22Rv1 (cell line): ENCODE measurements at regions not wholly inside any gene's neighbourhood (a gene's known extent, or its start where the extent isn't known, plus 50 kb on each side); places are given as distances from the start of the nearest gene placed in this dataset.
"Not testable (repeated sequence)": the region's sequence is repeated elsewhere in the genome, so short reads cannot be mapped to it uniquely, and the experiment has no call there.

Experiments
- H3K27ac ChIP-seq: fragments of 450-650 bp; 2 replicates; pipeline ENCODE4 v1.5.1; 2017
- ZFX ChIP-seq: fragments of 450-650 bp; IDR thresholded peaks from 2 replicates; pipeline ENCODE4 v1.6.1; 2017; ENCODE audit warnings: antibody characterized with exemption, borderline replicate concordance
- TF ChIP-seq, protein P1 (sequence below): fragments of 450-650 bp; IDR thresholded peaks from 2 replicates; pipeline ENCODE4 v1.5.1; 2017; ENCODE audit warnings: mild to moderate bottlenecking

- H3K27ac ChIP-seq: no peak overlapping the region
- TF ChIP-seq, protein P1, sequence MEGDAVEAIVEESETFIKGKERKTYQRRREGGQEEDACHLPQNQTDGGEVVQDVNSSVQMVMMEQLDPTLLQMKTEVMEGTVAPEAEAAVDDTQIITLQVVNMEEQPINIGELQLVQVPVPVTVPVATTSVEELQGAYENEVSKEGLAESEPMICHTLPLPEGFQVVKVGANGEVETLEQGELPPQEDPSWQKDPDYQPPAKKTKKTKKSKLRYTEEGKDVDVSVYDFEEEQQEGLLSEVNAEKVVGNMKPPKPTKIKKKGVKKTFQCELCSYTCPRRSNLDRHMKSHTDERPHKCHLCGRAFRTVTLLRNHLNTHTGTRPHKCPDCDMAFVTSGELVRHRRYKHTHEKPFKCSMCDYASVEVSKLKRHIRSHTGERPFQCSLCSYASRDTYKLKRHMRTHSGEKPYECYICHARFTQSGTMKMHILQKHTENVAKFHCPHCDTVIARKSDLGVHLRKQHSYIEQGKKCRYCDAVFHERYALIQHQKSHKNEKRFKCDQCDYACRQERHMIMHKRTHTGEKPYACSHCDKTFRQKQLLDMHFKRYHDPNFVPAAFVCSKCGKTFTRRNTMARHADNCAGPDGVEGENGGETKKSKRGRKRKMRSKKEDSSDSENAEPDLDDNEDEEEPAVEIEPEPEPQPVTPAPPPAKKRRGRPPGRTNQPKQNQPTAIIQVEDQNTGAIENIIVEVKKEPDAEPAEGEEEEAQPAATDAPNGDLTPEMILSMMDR: no peak
- TF ChIP-seq ZFX: no peak
Measured at GRCh38 chr3:34483311-34483887, 685.0 kb downstream of the PDCD6IP start.

DNA sequence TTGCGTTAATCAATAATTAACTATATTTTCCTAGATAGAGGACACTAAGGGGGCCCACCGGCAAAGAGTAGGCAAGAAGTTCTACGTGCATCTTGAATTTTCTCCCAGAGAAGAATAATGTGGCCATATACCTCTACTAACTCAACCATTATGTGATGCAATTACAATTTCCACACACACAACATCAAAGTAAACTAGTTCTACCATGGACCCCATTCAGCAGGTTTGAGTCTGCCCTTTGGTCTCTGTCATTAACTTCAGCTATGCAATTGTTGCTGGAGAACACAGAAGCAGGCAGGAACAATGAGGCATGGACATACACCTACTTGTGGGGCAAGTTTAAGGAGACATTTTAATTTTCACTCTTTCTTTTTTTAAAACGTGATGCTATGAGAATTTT, 705.9 kb downstream of the PDCD6IP start:
- TF ChIP-seq, protein P1: no peak
- TF ChIP-seq ZFX: no peak
- no peak overlapping the region for H3K27ac ChIP-seq

DNA sequence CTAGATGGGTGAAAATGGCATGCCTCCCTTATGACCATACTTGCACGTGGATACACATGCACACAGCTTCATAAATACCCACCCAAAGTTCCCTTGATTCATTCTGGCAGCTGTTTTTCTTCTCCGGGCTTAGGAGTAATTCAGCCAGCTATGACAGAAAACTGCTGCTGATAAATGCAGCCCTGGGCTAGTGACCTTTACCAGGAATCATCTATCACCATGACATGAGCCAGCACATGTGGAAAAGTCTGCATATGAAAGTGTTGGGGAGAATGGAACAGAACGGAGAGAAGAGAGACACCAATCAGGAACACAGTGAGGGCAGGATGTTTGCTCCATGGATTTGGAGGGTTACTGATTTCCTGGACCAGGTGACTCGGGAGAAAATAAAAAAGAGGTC, 706.3 kb downstream of the PDCD6IP start:
- no peak for TF ChIP-seq ZFX
- no peak overlapping the region for H3K27ac ChIP-seq

- TF ChIP-seq ZFX: no peak
- TF ChIP-seq, protein P1: no peak
- H3K27ac ChIP-seq: no peak overlapping the region
Measured at GRCh38 chr3:34508732-34509131, 710.3 kb downstream of the PDCD6IP start.

DNA sequence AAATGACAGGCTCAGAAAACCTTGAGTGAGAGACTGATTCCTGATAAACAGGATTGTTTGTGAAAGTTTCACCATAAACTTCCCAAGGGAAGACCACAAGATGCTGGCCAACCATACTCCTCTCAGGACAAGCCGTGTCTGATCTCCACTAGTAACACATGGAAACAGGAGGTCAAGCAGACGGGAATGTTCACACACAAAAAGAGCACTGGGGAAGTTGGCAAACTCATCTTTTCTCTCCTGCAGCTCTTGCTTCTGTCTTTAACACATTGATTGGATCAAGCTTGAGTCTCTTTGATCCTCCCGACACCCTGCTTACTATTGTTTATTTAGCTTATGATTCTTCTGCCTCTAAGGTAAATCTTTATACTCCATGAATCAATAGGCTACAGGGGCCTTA, 713.5 kb downstream of the PDCD6IP start:
- TF ChIP-seq, protein P1: no peak
- TF ChIP-seq ZFX: no peak
- no peak overlapping the region for H3K27ac ChIP-seq

- not testable (repeated sequence) for H3K27ac ChIP-seq
Measured at GRCh38 chr3:34519008-34519407, 720.6 kb downstream of the PDCD6IP start.

DNA sequence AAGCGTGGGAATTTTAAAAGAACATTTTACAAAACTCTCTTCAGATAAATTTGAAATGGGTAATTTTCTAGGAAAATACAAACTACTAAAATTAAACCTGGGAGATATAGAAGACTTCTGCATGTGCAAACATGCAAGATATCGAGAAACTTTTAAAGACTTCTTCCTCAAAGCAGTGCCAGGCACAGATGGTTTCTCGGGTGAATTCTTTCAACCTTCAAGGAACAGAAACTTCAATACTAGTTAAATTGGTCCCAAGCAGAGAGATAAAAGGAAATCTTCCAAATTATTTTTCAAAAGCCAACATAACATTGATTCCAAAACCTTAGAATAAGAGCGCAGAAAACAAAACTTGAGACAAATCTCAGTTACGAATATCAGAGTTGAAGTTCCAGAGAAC, 732.7 kb downstream of the PDCD6IP start:
- no peak for TF ChIP-seq ZFX
- TF ChIP-seq, protein P1: no peak
- no peak overlapping the region for H3K27ac ChIP-seq

DNA sequence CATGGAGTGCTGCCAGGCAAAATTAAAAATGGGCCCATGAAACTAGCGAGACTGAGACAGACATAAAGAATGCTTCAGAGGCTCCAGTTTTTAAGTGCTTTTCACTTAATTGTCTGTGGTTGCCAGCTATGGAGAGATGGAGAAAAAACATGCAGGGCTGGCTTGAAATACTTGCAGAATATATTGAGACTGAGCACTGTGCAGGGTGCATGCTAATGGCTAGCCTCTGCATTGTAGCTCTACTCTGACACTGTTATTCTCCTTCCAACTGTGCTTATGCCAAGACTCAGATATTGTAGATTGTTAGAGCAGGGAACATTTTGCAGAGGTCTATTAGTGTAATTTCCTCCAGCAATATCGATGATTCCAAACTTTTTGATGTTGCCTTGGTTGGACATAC, 735.0 kb downstream of the PDCD6IP start:
- TF ChIP-seq ZFX: no peak
- TF ChIP-seq, protein P1: no peak
- H3K27ac ChIP-seq: no peak overlapping the region

DNA sequence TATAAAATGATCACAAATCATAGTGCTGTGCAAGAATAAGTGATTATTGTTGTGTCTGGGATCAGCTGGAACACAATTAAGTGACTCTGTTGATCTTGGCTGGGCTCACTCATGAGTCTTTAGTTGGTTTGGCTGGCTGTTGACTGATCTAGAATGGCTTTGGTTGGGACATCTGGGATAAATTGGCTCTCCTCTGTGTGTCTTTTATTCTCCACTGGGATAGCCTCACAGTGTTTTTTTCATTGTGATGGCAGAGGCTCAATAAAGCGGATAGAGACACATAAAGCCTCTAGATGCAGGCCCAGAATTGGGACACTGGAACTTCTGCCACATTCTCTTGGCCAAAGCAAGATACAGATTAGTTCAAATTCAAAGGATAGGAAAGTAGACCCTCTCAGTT, 735.6 kb downstream of the PDCD6IP start:
- TF ChIP-seq, protein P1: no peak
- no peak for TF ChIP-seq ZFX
- no peak overlapping the region for H3K27ac ChIP-seq
